Left renal cortex interstitium (tissue), 4 donors: ENCODE measurements at regions not wholly inside any gene's neighbourhood (a gene's known extent, or its start where the extent isn't known, plus 50 kb on each side); places are given as distances from the start of the nearest gene placed in this dataset.
A peak's percentile ranks its signal among the peaks of the same experiment; 100 is the strongest.

Source experiments
- DNase-seq, 4 donors: peaks; one replicate each; pipeline ENCODE4 v3.0.0-alpha.2; 2013; ENCODE audit warnings: low read depth in 4 of 4, low spot score in 2 of 4, missing footprints in 1 of 4

- DNase-seq: no peak
These were observed 67.3 kb upstream of the FUT8 start for GRCh38 chr14:65345266-65345665.

- no peak for DNase-seq
These were observed 66.1 kb upstream of the FUT8 start for GRCh38 chr14:65346474-65346873.

- DNase-seq: no peak
These were observed 65.6 kb upstream of the FUT8 start for GRCh38 chr14:65346895-65347294.

GRCh38 chr14:65348137-65348536, 64.4 kb upstream of the FUT8 start:
- DNase-seq: no peak

GRCh38 chr14:65349100-65349499, 63.4 kb upstream of the FUT8 start:
- no peak for DNase-seq

- DNase-seq: no peak
These were observed 60.9 kb upstream of the FUT8 start for GRCh38 chr14:65351493-65352194.

GRCh38 chr14:65352964-65353530, 59.5 kb upstream of the FUT8 start:
- DNase-seq: no peak

- no peak for DNase-seq
These were observed 58.4 kb upstream of the FUT8 start for GRCh38 chr14:65354131-65354530.

GRCh38 chr14:65354715-65355114, 57.8 kb upstream of the FUT8 start:
- no peak for DNase-seq

- DNase-seq: no peak
These were observed 56.1 kb upstream of the FUT8 start for GRCh38 chr14:65356327-65356836.

- DNase-seq: no peak
These were observed 55.4 kb upstream of the FUT8 start for GRCh38 chr14:65357113-65357512.

GRCh38 chr14:65357689-65358088, 54.8 kb upstream of the FUT8 start:
- no peak for DNase-seq

GRCh38 chr14:65359503-65359902, 53.0 kb upstream of the FUT8 start:
- no peak for DNase-seq

GRCh38 chr14:65360144-65360784, 52.3 kb upstream of the FUT8 start:
- no peak for DNase-seq

- DNase-seq: peak in 1 of 4 donors; percentile 23
These were observed 50.6 kb upstream of the FUT8 start for GRCh38 chr14:65361920-65362319.
